ENCODE measurements at regions not wholly inside any gene's neighbourhood (a gene's known extent, or its start where the extent isn't known, plus 50 kb on each side); places are given as distances from the start of the nearest gene placed in this dataset.
A peak's percentile ranks its signal among the peaks of the same experiment; 100 is the strongest.
"Not testable (repeated sequence)": the region's sequence is repeated elsewhere in the genome, so short reads cannot be mapped to it uniquely, and the experiment has no call there.

- DNase-seq (ENCODE audit: low spot score) = no peak
Measured at GRCh38 chr20:55172310-55173002, 697.1 kb downstream of the DOK5 start.

GRCh38 chr20:55166063-55166462, 690.7 kb downstream of the DOK5 start:
- DNase-seq (ENCODE audit: low spot score) = no peak

- no peak for DNase-seq (ENCODE audit: low spot score)
Measured at GRCh38 chr20:55160996-55161395, 685.6 kb downstream of the DOK5 start.

GRCh38 chr20:55160037-55160436, 684.6 kb downstream of the DOK5 start:
- no peak for DNase-seq (ENCODE audit: low spot score)

GRCh38 chr20:55159230-55159629, 683.8 kb downstream of the DOK5 start:
- DNase-seq (ENCODE audit: low spot score) = no peak

GRCh38 chr20:55158446-55158845, 683.1 kb downstream of the DOK5 start:
- DNase-seq (ENCODE audit: low spot score) = no peak

GRCh38 chr20:55155360-55155759, 680.0 kb downstream of the DOK5 start:
- no peak for DNase-seq (ENCODE audit: low spot score)

GRCh38 chr20:55153001-55153645, 677.7 kb downstream of the DOK5 start:
- DNase-seq (ENCODE audit: low spot score) = no peak

GRCh38 chr20:55151171-55151570, 675.8 kb downstream of the DOK5 start:
- DNase-seq (ENCODE audit: low spot score) = no peak

GRCh38 chr20:55143601-55144000, 668.2 kb downstream of the DOK5 start:
- DNase-seq (ENCODE audit: low spot score) = no peak

- no peak for DNase-seq (ENCODE audit: low spot score)
Measured at GRCh38 chr20:55142932-55143331, 667.5 kb downstream of the DOK5 start.

- no peak for DNase-seq (ENCODE audit: low spot score)
Measured at GRCh38 chr20:55140631-55141030, 665.2 kb downstream of the DOK5 start.

GRCh38 chr20:55139173-55139765, 663.9 kb downstream of the DOK5 start:
- DNase-seq (ENCODE audit: low spot score) = no peak

- no peak for DNase-seq (ENCODE audit: low spot score)
Measured at GRCh38 chr20:55135923-55136322, 660.5 kb downstream of the DOK5 start.

GRCh38 chr20:55132523-55132922, 657.1 kb downstream of the DOK5 start:
- DNase-seq (ENCODE audit: low spot score) = no peak

- DNase-seq (ENCODE audit: low spot score) = not testable (repeated sequence)
Measured at GRCh38 chr20:55117577-55117976, 642.2 kb downstream of the DOK5 start.

- no peak for DNase-seq (ENCODE audit: low spot score)
Measured at GRCh38 chr20:55116598-55116997, 641.2 kb downstream of the DOK5 start.

GRCh38 chr20:55103188-55103587, 627.8 kb downstream of the DOK5 start:
- peak; percentile 16 for DNase-seq (ENCODE audit: low spot score)

- DNase-seq (ENCODE audit: low spot score) = no peak
Measured at GRCh38 chr20:55099251-55099650, 623.9 kb downstream of the DOK5 start.

- no peak for DNase-seq (ENCODE audit: low spot score)
Measured at GRCh38 chr20:55097621-55098020, 622.2 kb downstream of the DOK5 start.

- DNase-seq (ENCODE audit: low spot score) = no peak
Measured at GRCh38 chr20:55095745-55096400, 620.5 kb downstream of the DOK5 start.

- no peak for DNase-seq (ENCODE audit: low spot score)
Measured at GRCh38 chr20:55094353-55094861, 619.0 kb downstream of the DOK5 start.

Data from HT-29 (cell line).